Coronary artery (tissue), 2 donors: ENCODE measurements at regions not wholly inside any gene's neighbourhood (a gene's known extent, or its start where the extent isn't known, plus 50 kb on each side); places are given as distances from the start of the nearest gene placed in this dataset.

Experiments
- DNase-seq: peaks from one replicate; pipeline ENCODE4 v3.0.0-alpha.2; 2017; ENCODE audit warnings: low spot score
- H3K27ac ChIP-seq, 2 donors: fragments of 200-600 bp; sonication (generic); one replicate each; pipeline ENCODE4 v1.5.1; 2016 to 2019
- H3K4me3 ChIP-seq: fragments of 200-600 bp; sonication (generic); 2 replicates; pipeline ENCODE4 v1.5.1; 2016; ENCODE audit warnings: mild to moderate bottlenecking, moderate library complexity
- TF ChIP-seq, protein P1 (sequence below): fragments of 200-600 bp; sonication (generic); IDR thresholded peaks from one replicate; pipeline ENCODE4 v1.5.1; 2019; ENCODE audit warnings: antibody characterized with exemption

DNA sequence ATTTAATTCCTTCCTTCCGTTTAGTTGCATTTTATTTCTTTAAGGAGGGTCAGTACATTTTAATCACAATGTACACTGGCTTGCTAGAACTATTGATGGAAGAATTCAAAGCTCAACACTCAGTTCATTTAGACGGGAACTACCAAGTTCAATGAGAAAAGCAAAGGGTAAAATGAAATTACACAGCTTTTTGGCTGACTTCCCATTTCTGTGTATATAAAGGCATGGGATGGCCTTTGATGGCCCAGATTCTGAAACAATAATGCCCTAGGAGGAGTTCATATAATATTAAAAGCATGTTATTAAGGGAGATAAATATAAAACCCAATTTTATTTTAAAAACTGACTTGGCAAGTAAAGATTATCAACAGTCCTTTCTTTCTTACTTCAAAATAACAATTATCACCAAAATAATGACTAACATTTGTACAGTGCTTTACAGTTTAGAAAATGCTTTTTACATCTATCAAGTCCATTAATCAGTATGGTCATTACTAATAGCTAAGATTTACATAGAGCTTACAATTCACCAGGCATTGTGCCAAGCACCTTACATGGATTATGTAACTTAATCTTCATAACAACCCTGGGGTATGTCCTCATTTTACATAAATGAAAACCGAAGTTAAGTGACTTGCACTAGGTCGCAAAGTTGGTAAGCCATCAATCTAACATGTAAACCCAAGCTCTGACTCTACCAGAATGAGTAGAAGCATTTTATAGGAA is 402.4 kb downstream of the OMA1 start:
- H3K27ac ChIP-seq = no peak overlapping the region
- TF ChIP-seq, protein P1, sequence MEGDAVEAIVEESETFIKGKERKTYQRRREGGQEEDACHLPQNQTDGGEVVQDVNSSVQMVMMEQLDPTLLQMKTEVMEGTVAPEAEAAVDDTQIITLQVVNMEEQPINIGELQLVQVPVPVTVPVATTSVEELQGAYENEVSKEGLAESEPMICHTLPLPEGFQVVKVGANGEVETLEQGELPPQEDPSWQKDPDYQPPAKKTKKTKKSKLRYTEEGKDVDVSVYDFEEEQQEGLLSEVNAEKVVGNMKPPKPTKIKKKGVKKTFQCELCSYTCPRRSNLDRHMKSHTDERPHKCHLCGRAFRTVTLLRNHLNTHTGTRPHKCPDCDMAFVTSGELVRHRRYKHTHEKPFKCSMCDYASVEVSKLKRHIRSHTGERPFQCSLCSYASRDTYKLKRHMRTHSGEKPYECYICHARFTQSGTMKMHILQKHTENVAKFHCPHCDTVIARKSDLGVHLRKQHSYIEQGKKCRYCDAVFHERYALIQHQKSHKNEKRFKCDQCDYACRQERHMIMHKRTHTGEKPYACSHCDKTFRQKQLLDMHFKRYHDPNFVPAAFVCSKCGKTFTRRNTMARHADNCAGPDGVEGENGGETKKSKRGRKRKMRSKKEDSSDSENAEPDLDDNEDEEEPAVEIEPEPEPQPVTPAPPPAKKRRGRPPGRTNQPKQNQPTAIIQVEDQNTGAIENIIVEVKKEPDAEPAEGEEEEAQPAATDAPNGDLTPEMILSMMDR = no peak
- DNase-seq = no peak
- no peak overlapping the region for H3K4me3 ChIP-seq

GRCh38 chr1:58136387-58136786 is 410.1 kb downstream of the OMA1 start:
- DNase-seq = no peak
- no peak overlapping the region for H3K27ac ChIP-seq
- TF ChIP-seq, protein P1 = no peak
- no peak overlapping the region for H3K4me3 ChIP-seq

DNA sequence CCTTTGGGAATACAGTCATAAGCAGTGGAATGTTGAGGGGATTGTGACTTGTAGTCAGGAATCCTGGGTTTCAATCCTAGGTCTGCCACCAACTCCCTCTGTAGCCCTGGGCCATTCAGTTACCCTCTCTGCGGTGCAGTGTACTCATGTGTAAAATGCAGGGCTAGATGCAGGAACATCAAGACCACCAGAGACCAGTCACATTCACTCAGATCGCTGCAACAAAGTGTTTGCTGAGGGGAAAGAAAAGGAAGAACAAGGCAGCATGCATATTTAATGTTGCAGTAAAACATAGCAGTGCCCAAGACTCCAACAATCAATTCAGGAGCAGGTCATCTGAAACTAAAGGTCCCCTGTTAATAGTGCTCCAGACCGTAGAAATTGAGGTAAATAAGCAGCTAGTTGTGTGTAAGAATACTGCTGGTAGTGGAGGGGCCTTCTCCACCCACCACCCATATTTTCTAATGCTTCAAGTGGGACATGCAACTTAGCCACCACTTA is 410.7 kb downstream of the OMA1 start:
- TF ChIP-seq, protein P1 = no peak
- H3K4me3 ChIP-seq = no peak overlapping the region
- no peak overlapping the region for H3K27ac ChIP-seq
- DNase-seq = no peak

- no peak overlapping the region for H3K27ac ChIP-seq
- DNase-seq = no peak
- no peak overlapping the region for H3K4me3 ChIP-seq
- TF ChIP-seq, protein P1 = no peak
These were observed 413.0 kb downstream of the OMA1 start for GRCh38 chr1:58133562-58133961.

DNA sequence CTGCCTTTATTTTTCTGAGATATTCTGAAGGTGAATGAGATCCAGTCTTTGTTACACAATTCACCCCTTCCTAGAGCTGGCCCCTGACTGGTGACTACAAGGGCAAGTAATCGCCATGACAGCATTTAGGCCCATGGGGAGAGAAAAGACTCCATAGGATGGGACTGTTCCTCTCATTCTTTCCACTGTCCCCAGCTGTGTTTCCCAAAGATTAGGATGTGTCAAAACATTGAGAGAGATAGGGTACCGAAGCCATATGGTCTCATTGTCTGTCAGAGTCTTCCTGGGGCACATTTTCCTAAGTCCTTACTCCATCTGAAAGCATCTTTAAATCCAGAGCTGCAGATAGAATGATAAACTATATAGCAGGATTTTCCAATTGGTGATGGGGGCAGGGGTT is 423.5 kb downstream of the OMA1 start:
- Histone ChIP-seq H3K27ac (no peak overlapping the region), H3K4me3 (no peak overlapping the region)
- TF ChIP-seq, protein P1 = no peak
- DNase-seq = no peak

DNA sequence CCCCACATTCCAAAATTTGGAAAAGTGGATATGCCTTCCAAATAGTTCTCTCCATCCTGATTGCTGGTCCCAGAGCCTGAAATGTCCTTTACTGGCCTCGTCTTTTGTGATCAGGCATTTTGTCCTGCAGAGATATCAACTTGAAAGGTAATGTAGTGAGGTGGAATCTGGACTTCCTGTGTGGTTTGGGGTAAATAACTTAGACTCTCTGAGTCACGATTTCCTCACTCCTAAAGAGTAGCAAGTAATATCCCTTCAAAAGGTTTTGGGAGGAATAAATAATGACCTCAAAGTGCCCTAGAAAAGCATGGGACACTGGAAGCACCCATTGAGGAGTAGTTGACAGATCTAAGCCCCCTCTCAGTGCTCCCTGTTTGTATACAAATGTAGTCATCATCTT is 426.6 kb downstream of the OMA1 start:
- no peak overlapping the region for H3K27ac ChIP-seq
- TF ChIP-seq, protein P1 = no peak

DNA sequence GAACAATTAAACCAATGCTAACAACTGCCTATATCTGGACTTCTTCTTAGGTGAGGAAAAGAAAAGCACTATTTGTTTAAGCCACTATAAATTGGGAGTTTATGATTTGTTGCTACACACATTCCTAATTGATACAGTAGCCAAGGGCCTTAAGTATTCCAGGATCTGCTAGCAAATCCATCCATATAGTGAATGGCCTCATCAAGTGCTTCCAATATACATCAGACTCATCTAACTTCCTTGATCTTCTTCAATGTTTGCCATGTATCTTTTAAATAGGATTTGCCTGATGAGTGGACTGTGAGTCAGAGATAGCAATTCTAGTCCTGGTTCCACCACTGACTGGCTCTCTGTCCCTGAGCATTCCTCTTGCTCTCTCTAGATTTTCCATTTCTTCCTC is 430.2 kb downstream of the OMA1 start:
- TF ChIP-seq, protein P1 = no peak
- H3K4me3 ChIP-seq = no peak overlapping the region
- no peak for DNase-seq
- H3K27ac ChIP-seq = no peak overlapping the region

More for the DNA sequence above, 426.6 kb downstream of the OMA1 start:
- DNase-seq = no peak
- no peak overlapping the region for H3K4me3 ChIP-seq
